ENCODE measurements at regions not wholly inside any gene's neighbourhood (a gene's known extent, or its start where the extent isn't known, plus 50 kb on each side); places are given as distances from the start of the nearest gene placed in this dataset.
A peak's percentile ranks its signal among the peaks of the same experiment; 100 is the strongest.

DNA sequence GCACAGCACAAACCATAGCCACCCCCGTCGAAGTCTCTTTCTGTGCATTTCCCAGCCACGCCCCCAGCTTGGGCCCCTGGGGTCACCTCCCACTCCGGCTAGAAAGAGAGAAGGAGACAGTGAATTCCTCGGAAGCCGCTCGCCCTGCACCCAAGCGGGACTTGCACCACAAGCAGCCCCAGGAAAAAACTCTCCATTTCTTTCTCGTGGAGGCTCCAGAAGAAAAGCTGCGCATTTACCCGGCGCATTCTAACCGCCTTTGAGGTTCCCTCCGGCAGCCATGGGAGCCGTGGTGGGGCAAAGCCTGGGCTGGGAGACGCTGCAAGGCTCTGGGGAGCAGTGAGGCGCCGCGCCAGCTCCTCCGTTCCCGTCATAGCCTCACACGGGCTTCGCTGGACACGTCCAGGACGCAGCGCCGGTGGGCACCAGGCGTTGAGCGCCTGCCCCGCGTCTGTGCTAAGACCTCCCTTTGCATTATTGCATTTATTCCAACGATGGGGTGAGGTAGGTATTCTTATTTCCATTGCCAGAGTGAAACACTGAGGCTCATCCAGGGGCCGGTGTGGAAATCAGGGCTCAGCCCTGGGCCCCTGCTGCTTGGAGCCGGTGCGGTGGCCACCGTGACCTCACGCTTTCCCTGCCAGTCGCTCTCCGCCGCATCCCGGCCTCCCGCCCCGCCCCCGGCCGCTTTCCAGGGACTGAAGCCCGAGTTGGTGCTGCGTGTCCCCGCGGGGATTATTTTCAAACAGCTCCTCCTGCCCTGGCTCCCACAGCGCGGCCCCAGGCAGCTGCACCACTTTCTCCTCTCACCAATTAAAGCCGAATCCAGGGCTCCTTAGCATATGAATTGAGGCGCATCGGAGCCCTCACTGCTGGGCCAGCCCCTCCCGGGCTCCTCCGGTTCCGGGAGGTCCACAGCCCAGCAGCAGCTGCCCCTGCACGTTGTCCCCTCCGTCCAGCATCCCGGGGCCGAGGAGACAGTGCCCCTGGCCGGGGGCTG is 148.3 kb upstream of the AFDN start (continued):
- TF ChIP-seq, protein P1, sequence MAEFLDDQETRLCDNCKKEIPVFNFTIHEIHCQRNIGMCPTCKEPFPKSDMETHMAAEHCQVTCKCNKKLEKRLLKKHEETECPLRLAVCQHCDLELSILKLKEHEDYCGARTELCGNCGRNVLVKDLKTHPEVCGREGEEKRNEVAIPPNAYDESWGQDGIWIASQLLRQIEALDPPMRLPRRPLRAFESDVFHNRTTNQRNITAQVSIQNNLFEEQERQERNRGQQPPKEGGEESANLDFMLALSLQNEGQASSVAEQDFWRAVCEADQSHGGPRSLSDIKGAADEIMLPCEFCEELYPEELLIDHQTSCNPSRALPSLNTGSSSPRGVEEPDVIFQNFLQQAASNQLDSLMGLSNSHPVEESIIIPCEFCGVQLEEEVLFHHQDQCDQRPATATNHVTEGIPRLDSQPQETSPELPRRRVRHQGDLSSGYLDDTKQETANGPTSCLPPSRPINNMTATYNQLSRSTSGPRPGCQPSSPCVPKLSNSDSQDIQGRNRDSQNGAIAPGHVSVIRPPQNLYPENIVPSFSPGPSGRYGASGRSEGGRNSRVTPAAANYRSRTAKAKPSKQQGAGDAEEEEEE (CRISPR knock-in tag; IDR thresholded peaks at IDR 0.05; ENCODE audit: borderline replicate concordance), result no peak
- TF ChIP-seq TEAD3 (CRISPR knock-in tag; optimal IDR thresholded peaks at IDR 0.05; ENCODE audit: borderline replicate concordance), result no peak
- no peak for TF ChIP-seq ZNF225 (CRISPR knock-in tag; IDR thresholded peaks at IDR 0.05)
- TF ChIP-seq TCF7L2 (IDR thresholded peaks at IDR 0.05; ENCODE audit: low read depth, low read length), result no peak
- TF ChIP-seq KAT2B (IDR thresholded peaks at IDR 0.05; ENCODE audit: borderline replicate concordance, low read depth, low read length), result no peak
- TF ChIP-seq, protein P2, sequence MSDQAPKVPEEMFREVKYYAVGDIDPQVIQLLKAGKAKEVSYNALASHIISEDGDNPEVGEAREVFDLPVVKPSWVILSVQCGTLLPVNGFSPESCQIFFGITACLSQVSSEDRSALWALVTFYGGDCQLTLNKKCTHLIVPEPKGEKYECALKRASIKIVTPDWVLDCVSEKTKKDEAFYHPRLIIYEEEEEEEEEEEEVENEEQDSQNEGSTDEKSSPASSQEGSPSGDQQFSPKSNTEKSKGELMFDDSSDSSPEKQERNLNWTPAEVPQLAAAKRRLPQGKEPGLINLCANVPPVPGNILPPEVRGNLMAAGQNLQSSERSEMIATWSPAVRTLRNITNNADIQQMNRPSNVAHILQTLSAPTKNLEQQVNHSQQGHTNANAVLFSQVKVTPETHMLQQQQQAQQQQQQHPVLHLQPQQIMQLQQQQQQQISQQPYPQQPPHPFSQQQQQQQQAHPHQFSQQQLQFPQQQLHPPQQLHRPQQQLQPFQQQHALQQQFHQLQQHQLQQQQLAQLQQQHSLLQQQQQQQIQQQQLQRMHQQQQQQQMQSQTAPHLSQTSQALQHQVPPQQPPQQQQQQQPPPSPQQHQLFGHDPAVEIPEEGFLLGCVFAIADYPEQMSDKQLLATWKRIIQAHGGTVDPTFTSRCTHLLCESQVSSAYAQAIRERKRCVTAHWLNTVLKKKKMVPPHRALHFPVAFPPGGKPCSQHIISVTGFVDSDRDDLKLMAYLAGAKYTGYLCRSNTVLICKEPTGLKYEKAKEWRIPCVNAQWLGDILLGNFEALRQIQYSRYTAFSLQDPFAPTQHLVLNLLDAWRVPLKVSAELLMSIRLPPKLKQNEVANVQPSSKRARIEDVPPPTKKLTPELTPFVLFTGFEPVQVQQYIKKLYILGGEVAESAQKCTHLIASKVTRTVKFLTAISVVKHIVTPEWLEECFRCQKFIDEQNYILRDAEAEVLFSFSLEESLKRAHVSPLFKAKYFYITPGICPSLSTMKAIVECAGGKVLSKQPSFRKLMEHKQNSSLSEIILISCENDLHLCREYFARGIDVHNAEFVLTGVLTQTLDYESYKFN (CRISPR knock-in tag; conservative IDR thresholded peaks at IDR 0.05), result no peak
- TF ChIP-seq, protein P3, sequence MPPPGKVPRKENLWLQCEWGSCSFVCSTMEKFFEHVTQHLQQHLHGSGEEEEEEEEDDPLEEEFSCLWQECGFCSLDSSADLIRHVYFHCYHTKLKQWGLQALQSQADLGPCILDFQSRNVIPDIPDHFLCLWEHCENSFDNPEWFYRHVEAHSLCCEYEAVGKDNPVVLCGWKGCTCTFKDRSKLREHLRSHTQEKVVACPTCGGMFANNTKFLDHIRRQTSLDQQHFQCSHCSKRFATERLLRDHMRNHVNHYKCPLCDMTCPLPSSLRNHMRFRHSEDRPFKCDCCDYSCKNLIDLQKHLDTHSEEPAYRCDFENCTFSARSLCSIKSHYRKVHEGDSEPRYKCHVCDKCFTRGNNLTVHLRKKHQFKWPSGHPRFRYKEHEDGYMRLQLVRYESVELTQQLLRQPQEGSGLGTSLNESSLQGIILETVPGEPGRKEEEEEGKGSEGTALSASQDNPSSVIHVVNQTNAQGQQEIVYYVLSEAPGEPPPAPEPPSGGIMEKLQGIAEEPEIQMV (CRISPR knock-in tag; IDR thresholded peaks at IDR 0.05; ENCODE audit: low read depth), result no peak
- TF ChIP-seq HNRNPK (IDR thresholded peaks at IDR 0.05; ENCODE audit: low read depth, low read length, poor library complexity, severe bottlenecking), result no peak
- TF ChIP-seq ZNF891 (CRISPR knock-in tag; IDR thresholded peaks at IDR 0.05), result no peak
- no peak for TF ChIP-seq SMARCE1 (IDR thresholded peaks at IDR 0.05; ENCODE audit: borderline replicate concordance)
- TF ChIP-seq, protein P4, sequence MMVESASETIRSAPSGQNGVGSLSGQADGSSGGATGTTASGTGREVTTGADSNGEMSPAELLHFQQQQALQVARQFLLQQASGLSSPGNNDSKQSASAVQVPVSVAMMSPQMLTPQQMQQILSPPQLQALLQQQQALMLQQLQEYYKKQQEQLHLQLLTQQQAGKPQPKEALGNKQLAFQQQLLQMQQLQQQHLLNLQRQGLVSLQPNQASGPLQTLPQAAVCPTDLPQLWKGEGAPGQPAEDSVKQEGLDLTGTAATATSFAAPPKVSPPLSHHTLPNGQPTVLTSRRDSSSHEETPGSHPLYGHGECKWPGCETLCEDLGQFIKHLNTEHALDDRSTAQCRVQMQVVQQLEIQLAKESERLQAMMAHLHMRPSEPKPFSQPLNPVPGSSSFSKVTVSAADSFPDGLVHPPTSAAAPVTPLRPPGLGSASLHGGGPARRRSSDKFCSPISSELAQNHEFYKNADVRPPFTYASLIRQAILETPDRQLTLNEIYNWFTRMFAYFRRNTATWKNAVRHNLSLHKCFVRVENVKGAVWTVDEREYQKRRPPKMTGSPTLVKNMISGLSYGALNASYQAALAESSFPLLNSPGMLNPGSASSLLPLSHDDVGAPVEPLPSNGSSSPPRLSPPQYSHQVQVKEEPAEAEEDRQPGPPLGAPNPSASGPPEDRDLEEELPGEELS (CRISPR knock-in tag; IDR thresholded peaks at IDR 0.05), result no peak; the same call in 1 of the 2 replicates
- no peak for TF ChIP-seq ZMYM4 (CRISPR knock-in tag; IDR thresholded peaks at IDR 0.05)
- no peak for TF ChIP-seq ZNF24 (IDR thresholded peaks at IDR 0.05)
- TF ChIP-seq MAZ (IDR thresholded peaks at IDR 0.05; ENCODE audit: borderline replicate concordance, low read depth, low read length), result no peak
- TF ChIP-seq MAZ (CRISPR knock-in tag; IDR thresholded peaks at IDR 0.05; ENCODE audit: low read depth), result peak; percentile 43; the same call in 1 of the 2 replicates
- TF ChIP-seq ZNF562 (CRISPR knock-in tag; IDR thresholded peaks at IDR 0.05; ENCODE audit: borderline replicate concordance), result no peak
- TF ChIP-seq, protein P5, sequence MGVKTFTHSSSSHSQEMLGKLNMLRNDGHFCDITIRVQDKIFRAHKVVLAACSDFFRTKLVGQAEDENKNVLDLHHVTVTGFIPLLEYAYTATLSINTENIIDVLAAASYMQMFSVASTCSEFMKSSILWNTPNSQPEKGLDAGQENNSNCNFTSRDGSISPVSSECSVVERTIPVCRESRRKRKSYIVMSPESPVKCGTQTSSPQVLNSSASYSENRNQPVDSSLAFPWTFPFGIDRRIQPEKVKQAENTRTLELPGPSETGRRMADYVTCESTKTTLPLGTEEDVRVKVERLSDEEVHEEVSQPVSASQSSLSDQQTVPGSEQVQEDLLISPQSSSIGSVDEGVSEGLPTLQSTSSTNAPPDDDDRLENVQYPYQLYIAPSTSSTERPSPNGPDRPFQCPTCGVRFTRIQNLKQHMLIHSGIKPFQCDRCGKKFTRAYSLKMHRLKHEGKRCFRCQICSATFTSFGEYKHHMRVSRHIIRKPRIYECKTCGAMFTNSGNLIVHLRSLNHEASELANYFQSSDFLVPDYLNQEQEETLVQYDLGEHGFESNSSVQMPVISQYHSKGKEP (CRISPR knock-in tag; IDR thresholded peaks at IDR 0.05), result no peak
